ENCODE measurements at regions not wholly inside any gene's neighbourhood (a gene's known extent, or its start where the extent isn't known, plus 50 kb on each side); places are given as distances from the start of the nearest gene placed in this dataset.

DNA sequence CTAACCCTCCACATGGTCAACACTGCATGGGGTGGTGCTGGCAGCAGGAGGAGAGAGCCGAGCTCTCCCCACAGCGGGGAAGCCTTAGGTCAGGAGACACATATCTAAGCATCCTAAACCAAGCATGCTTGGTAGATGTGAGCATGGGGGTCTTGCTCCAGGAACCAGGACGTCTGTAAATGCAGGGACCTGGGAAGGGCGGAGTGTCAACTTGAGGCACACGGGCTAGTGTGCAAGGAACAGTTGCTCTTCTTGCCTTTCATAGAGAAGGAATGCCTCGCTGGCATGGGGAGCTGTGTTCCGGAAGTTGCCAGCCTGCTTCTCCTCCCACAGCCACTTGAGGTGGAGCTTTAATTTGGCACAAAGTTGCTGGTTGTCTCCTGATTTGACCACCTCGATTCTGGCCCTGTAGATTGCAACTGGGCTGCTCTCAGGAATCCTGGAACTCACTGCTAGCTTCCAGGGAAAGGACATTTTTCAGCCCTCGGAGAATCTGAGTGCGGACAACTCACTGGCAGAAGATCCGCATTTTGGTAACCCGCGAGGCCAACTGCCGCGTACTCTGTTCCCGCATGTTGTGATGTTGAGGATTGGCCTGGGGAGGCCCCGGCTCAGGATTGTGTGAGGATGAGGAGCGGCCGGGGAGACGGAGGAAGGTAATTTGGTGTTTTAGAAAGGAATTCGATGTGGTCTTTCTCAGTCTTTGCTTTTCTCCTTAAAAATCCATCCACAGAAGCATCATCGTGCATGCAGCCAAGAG, 370.3 kb upstream of the IRX1 start:
- no peak overlapping the region for H3K4me3 Mint-ChIP-seq
- TF ChIP-seq ZNF317 (CRISPR knock-in tag; IDR thresholded peaks at IDR 0.05; ENCODE audit: borderline replicate concordance, low read depth) (no peak), FOXJ3 (CRISPR knock-in tag; IDR thresholded peaks at IDR 0.05; ENCODE audit: borderline replicate concordance) (no peak), SMAD4 (CRISPR knock-in tag; IDR thresholded peaks at IDR 0.05) (no peak)
- no peak overlapping the region for H3K27ac Mint-ChIP-seq
- DNase-seq (ENCODE audit: low spot score) (no peak), ATAC-seq (no peak)
- no peaks in the 10 kb centered on the region for H3K36me3 Mint-ChIP-seq
- ChIA-PET CTCF (no interaction called here), POLR2A (no interaction called here)
- H3K4me1 Mint-ChIP-seq = peaks cover 16% of the 10 kb centered on the region
- peaks cover 8% of the 10 kb centered on the region for H3K27me3 Mint-ChIP-seq (ENCODE audit: low read depth)
- no peaks in the 10 kb centered on the region for H3K9me3 Mint-ChIP-seq

DNA sequence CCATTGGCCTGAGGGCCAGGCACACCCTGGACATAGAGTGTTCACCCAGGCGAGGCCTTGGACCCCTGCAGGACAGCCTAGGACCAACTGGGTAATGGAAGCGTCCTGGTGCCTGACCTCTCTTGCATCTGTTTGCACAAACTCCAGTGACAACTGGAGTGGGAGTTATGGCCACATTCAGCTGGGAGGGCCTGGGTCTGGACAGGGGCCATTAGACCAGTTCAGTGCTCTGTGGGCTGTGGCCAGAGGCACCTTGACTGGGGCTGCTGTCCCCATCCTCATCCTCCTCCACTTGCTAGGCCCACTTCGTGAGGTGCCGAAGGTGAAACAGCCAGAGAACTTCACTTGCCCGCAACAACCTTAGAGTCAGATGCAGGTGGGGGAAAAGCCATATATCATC, 372.7 kb upstream of the IRX1 start:
- ATAC-seq = no peak
- DNase-seq (ENCODE audit: low spot score) = no peak
- H3K4me1 Mint-ChIP-seq = peaks cover 16% of the 10 kb centered on the region
- H3K36me3 Mint-ChIP-seq = no peaks in the 10 kb centered on the region
- ChIA-PET CTCF (no interaction called here), POLR2A (no interaction called here)
- H3K9me3 Mint-ChIP-seq = no peaks in the 10 kb centered on the region
- H3K27me3 Mint-ChIP-seq (ENCODE audit: low read depth) = peaks cover 8% of the 10 kb centered on the region; the same call in 1 of the 2 replicates
- H3K27ac Mint-ChIP-seq = no peak overlapping the region
- no peak for TF ChIP-seq NR3C1 (CRISPR knock-in tag; conservative IDR thresholded peaks at IDR 0.05; ENCODE audit: low read depth)
- TF ChIP-seq, protein P1, sequence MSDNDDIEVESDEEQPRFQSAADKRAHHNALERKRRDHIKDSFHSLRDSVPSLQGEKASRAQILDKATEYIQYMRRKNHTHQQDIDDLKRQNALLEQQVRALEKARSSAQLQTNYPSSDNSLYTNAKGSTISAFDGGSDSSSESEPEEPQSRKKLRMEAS (CRISPR knock-in tag; IDR thresholded peaks at IDR 0.05) = no peak
- TF ChIP-seq, protein P2, sequence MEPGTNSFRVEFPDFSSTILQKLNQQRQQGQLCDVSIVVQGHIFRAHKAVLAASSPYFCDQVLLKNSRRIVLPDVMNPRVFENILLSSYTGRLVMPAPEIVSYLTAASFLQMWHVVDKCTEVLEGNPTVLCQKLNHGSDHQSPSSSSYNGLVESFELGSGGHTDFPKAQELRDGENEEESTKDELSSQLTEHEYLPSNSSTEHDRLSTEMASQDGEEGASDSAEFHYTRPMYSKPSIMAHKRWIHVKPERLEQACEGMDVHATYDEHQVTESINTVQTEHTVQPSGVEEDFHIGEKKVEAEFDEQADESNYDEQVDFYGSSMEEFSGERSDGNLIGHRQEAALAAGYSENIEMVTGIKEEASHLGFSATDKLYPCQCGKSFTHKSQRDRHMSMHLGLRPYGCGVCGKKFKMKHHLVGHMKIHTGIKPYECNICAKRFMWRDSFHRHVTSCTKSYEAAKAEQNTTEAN (CRISPR knock-in tag; IDR thresholded peaks at IDR 0.05) = no peak
- H3K4me3 Mint-ChIP-seq = no peak overlapping the region

DNA sequence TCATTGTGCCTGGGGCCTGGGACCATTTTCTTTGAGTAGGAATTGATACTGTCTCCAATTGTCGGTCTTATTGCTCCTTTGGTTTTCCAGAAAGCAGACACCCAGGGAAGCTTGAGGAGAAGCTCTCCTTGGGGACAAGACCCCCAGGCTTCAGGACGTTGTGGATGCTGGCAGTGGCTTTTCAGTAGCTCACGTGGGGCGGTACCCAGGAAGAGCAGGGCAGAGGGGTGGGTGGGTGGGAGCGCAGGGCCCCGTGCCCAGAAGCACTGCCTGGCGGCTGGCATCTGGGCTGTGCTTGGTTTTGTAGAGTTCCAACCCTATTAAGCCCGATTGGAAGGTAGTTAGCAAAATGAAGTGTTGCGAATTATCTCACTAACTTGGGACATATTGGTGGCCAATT, 374.2 kb upstream of the IRX1 start:
- Mint-ChIP-seq H3K27ac (no peak overlapping the region), H3K36me3 (no peaks in the 10 kb centered on the region), H3K27me3 (ENCODE audit: low read depth) (peaks cover 8% of the 10 kb centered on the region; the same call in 1 of the 2 replicates), H3K9me3 (no peaks in the 10 kb centered on the region), H3K4me3 (no peak overlapping the region), H3K4me1 (peaks cover 10% of the 10 kb centered on the region)
- no peak for TF ChIP-seq ZNF416 (CRISPR knock-in tag; IDR thresholded peaks at IDR 0.05)
- TF ChIP-seq, protein P3, sequence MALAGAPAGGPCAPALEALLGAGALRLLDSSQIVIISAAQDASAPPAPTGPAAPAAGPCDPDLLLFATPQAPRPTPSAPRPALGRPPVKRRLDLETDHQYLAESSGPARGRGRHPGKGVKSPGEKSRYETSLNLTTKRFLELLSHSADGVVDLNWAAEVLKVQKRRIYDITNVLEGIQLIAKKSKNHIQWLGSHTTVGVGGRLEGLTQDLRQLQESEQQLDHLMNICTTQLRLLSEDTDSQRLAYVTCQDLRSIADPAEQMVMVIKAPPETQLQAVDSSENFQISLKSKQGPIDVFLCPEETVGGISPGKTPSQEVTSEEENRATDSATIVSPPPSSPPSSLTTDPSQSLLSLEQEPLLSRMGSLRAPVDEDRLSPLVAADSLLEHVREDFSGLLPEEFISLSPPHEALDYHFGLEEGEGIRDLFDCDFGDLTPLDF (CRISPR knock-in tag; IDR thresholded peaks at IDR 0.05) = no peak
- no peak for TF ChIP-seq GRHL2 (CRISPR knock-in tag; IDR thresholded peaks at IDR 0.05; ENCODE audit: insufficient replicate concordance, severe bottlenecking)
- TF ChIP-seq NR3C1 (CRISPR knock-in tag; conservative IDR thresholded peaks at IDR 0.05; ENCODE audit: low read depth) = no peak
- no peak for TF ChIP-seq ZBTB21 (CRISPR knock-in tag; IDR thresholded peaks at IDR 0.05; ENCODE audit: borderline replicate concordance)
- TF ChIP-seq, protein P4, sequence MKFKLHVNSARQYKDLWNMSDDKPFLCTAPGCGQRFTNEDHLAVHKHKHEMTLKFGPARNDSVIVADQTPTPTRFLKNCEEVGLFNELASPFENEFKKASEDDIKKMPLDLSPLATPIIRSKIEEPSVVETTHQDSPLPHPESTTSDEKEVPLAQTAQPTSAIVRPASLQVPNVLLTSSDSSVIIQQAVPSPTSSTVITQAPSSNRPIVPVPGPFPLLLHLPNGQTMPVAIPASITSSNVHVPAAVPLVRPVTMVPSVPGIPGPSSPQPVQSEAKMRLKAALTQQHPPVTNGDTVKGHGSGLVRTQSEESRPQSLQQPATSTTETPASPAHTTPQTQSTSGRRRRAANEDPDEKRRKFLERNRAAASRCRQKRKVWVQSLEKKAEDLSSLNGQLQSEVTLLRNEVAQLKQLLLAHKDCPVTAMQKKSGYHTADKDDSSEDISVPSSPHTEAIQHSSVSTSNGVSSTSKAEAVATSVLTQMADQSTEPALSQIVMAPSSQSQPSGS (CRISPR knock-in tag; IDR thresholded peaks at IDR 0.05; ENCODE audit: borderline replicate concordance, low read depth) = no peak
- TF ChIP-seq, protein P5, sequence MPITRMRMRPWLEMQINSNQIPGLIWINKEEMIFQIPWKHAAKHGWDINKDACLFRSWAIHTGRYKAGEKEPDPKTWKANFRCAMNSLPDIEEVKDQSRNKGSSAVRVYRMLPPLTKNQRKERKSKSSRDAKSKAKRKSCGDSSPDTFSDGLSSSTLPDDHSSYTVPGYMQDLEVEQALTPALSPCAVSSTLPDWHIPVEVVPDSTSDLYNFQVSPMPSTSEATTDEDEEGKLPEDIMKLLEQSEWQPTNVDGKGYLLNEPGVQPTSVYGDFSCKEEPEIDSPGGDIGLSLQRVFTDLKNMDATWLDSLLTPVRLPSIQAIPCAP (CRISPR knock-in tag; IDR thresholded peaks at IDR 0.05) = no peak
- TF ChIP-seq, protein P6, sequence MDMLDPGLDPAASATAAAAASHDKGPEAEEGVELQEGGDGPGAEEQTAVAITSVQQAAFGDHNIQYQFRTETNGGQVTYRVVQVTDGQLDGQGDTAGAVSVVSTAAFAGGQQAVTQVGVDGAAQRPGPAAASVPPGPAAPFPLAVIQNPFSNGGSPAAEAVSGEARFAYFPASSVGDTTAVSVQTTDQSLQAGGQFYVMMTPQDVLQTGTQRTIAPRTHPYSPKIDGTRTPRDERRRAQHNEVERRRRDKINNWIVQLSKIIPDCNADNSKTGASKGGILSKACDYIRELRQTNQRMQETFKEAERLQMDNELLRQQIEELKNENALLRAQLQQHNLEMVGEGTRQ (CRISPR knock-in tag; IDR thresholded peaks at IDR 0.05) = no peak
- no peak for TF ChIP-seq CREM (CRISPR knock-in tag; IDR thresholded peaks at IDR 0.05)
- TF ChIP-seq IRF2 (CRISPR knock-in tag; IDR thresholded peaks at IDR 0.05; ENCODE audit: borderline replicate concordance, low read depth) = no peak
- no peak for TF ChIP-seq NFYB (CRISPR knock-in tag; conservative IDR thresholded peaks at IDR 0.05; ENCODE audit: low read depth)
- no peak for TF ChIP-seq OVOL2 (CRISPR knock-in tag; IDR thresholded peaks at IDR 0.05; ENCODE audit: borderline replicate concordance)
- TF ChIP-seq, protein P7, sequence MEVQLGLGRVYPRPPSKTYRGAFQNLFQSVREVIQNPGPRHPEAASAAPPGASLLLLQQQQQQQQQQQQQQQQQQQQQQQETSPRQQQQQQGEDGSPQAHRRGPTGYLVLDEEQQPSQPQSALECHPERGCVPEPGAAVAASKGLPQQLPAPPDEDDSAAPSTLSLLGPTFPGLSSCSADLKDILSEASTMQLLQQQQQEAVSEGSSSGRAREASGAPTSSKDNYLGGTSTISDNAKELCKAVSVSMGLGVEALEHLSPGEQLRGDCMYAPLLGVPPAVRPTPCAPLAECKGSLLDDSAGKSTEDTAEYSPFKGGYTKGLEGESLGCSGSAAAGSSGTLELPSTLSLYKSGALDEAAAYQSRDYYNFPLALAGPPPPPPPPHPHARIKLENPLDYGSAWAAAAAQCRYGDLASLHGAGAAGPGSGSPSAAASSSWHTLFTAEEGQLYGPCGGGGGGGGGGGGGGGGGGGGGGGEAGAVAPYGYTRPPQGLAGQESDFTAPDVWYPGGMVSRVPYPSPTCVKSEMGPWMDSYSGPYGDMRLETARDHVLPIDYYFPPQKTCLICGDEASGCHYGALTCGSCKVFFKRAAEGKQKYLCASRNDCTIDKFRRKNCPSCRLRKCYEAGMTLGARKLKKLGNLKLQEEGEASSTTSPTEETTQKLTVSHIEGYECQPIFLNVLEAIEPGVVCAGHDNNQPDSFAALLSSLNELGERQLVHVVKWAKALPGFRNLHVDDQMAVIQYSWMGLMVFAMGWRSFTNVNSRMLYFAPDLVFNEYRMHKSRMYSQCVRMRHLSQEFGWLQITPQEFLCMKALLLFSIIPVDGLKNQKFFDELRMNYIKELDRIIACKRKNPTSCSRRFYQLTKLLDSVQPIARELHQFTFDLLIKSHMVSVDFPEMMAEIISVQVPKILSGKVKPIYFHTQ (CRISPR knock-in tag; IDR thresholded peaks at IDR 0.05) = no peak
- TF ChIP-seq, protein P8, sequence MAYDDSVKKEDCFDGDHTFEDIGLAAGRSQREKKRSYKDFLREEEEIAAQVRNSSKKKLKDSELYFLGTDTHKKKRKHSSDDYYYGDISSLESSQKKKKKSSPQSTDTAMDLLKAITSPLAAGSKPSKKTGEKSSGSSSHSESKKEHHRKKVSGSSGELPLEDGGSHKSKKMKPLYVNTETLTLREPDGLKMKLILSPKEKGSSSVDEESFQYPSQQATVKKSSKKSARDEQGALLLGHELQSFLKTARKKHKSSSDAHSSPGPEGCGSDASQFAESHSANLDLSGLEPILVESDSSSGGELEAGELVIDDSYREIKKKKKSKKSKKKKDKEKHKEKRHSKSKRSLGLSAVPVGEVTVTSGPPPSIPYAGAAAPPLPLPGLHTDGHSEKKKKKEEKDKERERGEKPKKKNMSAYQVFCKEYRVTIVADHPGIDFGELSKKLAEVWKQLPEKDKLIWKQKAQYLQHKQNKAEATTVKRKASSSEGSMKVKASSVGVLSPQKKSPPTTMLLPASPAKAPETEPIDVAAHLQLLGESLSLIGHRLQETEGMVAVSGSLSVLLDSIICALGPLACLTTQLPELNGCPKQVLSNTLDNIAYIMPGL (CRISPR knock-in tag; IDR thresholded peaks at IDR 0.05) = no peak
- TF ChIP-seq, protein P1 (CRISPR knock-in tag; IDR thresholded peaks at IDR 0.05) = no peak
- no peak for TF ChIP-seq CBFB (CRISPR knock-in tag; IDR thresholded peaks at IDR 0.05; ENCODE audit: low read depth)
- ATAC-seq (no peak), DNase-seq (ENCODE audit: low spot score) (no peak)
- ChIA-PET CTCF (no interaction called here), POLR2A (no interaction called here)

All from WTC11 (cell line).